Stimulated activated CD4-positive, alpha-beta T cell treated with anti-CD3 and anti-CD28 coated beads, Interleukin-15, amount 100 ng/mL, for 48 hours (primary cell): ENCODE measurements at regions not wholly inside any gene's neighbourhood (a gene's known extent, or its start where the extent isn't known, plus 50 kb on each side); places are given as distances from the start of the nearest gene placed in this dataset.
"Not testable (repeated sequence)": the region's sequence is repeated elsewhere in the genome, so short reads cannot be mapped to it uniquely, and the experiment has no call there.

ENCODE experiments used
- DNase-seq, 2 donors: peaks; one replicate each; pipeline ENCODE4 v3.0.0-alpha.2; 2020; ENCODE audit warnings: low read depth in 2 of 2

DNA sequence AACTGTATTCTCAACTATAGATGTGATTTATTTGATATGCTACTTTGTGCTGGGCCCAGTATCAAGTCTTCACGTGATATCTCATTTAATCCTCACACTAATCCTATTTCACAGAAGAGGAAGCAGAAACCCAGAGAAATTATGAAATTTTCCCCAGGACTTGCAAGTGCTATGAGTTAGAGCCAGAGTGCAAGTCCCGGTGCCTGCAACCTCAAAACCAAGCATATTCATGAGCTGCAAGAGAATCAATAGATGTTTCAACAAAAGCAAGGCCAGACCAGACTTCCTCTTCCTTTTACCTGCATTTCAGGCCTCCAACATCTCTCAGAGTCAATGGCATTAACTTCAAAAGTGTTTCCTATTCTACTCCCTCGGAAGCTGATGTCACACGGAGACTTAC lies 92.2 kb upstream of the GATB start:
- DNase-seq, result no peak

DNA sequence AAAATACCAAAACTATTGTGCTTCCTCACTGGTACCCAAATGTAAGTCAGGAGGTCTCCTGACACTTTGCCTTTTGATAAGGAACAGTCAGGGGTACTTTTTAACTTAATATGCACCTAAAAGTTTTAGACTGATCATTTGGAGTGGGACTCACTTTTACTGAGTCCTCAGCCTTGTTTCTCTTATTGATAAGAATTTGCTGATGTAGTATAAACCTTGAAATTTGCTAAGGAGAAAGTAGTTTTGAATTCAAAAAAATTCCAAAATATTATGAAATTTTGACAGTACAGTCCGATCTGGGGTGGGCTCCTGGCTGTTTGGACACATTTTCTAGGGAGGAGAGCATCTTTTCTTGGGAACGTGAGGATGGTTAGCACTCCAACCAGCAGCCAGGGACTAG lies 91.4 kb upstream of the GATB start:
- DNase-seq, result no peak

- DNase-seq, result no peak
Observed at GRCh38 chr4:151851354-151851753, 90.5 kb upstream of the GATB start.

DNA sequence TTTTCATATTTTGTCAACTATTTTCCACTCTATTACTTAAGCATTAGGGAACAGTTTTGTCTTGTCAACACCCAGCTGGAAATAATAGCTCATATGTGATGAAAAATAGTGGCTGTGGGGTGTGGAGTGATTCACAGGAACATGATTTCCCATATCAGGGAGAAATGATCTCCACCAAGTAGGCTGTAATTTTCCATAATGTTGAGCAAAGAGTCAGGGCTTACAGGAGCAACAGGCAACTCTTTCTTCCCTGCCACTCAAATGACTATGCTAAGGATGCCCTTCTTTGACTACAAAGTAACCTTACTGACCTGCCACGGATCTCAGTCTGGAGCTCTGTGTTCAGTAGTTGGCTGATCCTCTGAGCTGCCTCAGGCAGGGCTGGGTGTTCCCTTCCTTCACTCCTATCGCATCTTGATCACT lies 90.0 kb upstream of the GATB start:
- no peak for DNase-seq

- not testable (repeated sequence) for DNase-seq
Observed at GRCh38 chr4:151845551-151845950, 84.7 kb upstream of the GATB start.

GRCh38 chr4:151842430-151843079 lies 81.7 kb upstream of the GATB start:
- DNase-seq, result no peak

GRCh38 chr4:151841107-151841506 lies 80.3 kb upstream of the GATB start:
- DNase-seq, result no peak

DNA sequence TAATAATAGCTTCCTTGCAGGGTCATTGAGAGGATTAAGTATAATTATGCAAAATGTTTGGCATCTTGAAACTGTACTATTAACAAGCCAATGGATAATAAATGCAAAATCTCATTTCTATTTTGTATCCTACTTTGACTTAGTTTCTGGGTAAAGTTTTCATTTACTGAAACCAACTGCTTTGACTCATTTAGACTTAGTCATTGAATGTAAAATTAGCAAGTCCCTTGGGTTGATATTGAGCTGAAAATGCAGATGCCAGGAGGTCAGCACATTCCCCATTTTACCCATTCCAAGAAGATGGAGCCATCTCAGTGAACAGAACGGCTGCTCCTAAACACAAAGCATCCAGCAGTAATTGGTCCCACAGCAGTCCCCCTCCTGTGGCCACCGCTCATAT lies 74.7 kb upstream of the GATB start:
- no peak for DNase-seq

DNA sequence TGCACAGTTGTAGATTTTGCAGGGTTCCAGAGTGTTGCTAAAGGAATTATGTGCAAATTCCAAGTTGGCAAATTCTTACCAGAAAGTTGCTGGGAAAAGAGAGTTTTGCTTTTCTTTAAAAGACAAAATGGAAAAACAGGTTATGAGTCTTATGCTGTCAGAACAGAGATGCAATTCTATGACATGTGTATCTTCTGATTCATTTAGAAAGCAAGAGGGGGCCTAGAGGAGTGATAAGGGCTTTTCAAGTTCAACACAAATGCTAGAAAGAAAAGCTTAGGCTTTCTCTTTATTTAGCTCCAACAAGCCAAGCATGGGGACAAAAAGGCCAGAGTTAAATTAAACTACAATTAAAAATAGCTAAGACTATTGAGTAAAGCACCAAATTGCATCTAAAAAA lies 72.4 kb upstream of the GATB start:
- DNase-seq, result no peak

DNA sequence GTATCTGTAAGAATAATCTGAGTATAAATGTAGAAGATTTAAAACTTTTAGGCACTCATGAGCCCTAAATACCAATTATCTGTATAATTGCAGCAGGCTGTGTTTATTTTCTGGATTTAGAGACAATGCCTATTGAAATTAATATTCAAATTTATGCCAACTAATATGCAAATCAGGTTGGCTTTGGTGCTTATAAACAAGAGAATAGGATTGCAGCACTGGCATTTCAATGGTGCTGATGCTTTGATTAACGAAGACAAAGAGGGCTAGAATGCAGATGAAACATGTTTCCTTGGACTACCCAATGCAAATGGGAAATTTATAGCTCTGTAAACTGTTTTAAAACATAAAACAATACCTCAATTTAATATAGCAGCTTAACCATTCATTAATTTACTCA lies 70.7 kb upstream of the GATB start:
- no peak for DNase-seq

DNA sequence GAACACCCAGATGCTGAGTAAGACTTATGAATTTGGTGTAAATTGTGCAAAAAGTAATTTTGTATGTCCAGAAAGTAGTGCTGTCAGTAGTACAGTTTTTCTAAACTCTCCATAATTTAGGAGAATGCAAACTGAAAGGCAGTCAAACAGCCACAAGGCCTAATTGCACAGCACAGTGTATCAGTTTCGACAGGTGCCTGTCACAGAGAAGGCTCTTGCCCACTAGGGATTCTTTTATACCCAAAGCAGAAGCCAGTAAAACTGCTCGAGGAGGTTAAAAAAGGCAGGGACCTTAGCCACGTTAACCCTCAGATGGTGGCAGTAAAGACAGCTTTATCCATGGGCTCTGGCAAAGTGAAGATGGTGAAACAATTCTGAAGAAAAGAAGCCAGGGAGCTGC lies 69.4 kb upstream of the GATB start:
- no peak for DNase-seq

- DNase-seq, result no peak
Observed at GRCh38 chr4:151829309-151829708, 68.5 kb upstream of the GATB start.

- DNase-seq, result no peak
Observed at GRCh38 chr4:151824656-151825055, 63.8 kb upstream of the GATB start.

GRCh38 chr4:151822331-151822730 lies 61.5 kb upstream of the GATB start:
- no peak for DNase-seq

- DNase-seq, result no peak
Observed at GRCh38 chr4:151820004-151820403, 59.2 kb upstream of the GATB start.

- DNase-seq, result no peak
Observed at GRCh38 chr4:151811403-151811802, 50.6 kb upstream of the GATB start.
